ENCODE measurements at regions not wholly inside any gene's neighbourhood (a gene's known extent, or its start where the extent isn't known, plus 50 kb on each side); places are given as distances from the start of the nearest gene placed in this dataset.
"Not testable (repeated sequence)": the region's sequence is repeated elsewhere in the genome, so short reads cannot be mapped to it uniquely, and the experiment has no call there.

DNA sequence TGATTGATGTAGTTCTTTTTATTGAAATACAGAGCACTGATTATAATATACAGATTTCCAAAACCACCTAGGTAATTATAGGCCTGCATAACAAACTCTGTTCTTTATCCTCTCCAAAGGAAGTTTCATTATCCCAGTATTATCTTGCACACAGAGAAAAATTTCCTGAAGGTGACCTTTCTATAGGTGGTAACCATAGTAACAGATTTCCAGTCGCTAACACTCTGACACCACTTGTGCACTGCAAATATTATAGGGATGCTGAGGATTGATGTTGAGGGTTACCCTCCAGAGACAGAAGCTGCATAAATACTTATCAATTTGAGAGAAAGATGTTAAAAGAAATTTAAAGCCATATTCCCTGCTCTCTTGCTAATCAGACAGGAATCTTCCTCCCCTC, 274.5 kb upstream of the NRSN1 start:
- H3K27me3 ChIP-seq, result no peaks in the 10 kb centered on the region
- 49 to 75% methylated on average over 1 of the region's 1 CpG for WGBS, 2 donors (ENCODE audit: low coverage in 1 of 2)
- H3K9me3 ChIP-seq, result no peaks in the 10 kb centered on the region
- no peak for DNase-seq
- H3K4me1 ChIP-seq, result no peaks in the 10 kb centered on the region
- in situ Hi-C loops (cut with MboI; ENCODE audit: low pct_ligation_motif_present in 1 of 4, low pct_unique_long_range_greater_than_20kb in 1 of 4, low sequenced_read_pairs in 3 of 4), result no loop called here
- H3K36me3 ChIP-seq, result no peaks in the 10 kb centered on the region
- no peak overlapping the region for H3K4me3 ChIP-seq
- intact Hi-C loops (cut with DNase I; ENCODE audit: low total_unique reads), result no loop called here
- H3K27ac ChIP-seq, result no peak overlapping the region
- no peak for TF ChIP-seq POLR2A (IDR thresholded peaks at IDR 0.05)

DNA sequence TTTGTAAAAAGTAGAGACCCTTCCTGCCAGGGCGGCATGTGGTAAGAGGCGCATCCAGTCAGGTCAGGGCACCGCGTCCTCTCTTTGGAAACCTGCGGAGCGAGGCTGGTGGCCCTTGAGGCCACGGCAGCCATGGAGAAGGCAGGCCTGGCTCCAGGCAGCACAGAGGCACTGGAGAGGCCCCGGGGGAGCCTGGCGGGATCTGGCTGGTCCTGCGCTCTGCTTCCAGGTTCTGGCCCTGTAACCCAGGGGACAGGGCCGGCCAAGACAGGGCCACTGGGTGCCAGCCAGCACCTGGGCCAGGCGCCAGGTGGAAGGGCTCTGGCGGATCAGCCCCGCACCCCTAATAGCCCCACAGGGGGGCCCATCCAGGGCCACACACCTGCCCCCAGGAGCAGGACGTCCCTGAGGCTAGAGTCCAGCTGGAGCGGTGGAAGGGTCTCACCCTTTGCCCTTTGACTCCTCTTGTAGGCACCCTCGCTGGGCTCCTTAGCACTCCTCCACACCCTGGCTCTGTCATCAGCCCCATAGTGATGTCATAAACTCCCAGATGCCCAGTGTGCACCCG, 272.4 kb upstream of the NRSN1 start:
- H3K4me1 ChIP-seq; intact Hi-C loops (cut with DNase I; ENCODE audit: low total_unique reads); H3K4me3 ChIP-seq; H3K27ac ChIP-seq; H3K27me3 ChIP-seq; H3K36me3 ChIP-seq; DNase-seq; in situ Hi-C loops (cut with MboI; ENCODE audit: low pct_ligation_motif_present in 1 of 4, low pct_unique_long_range_greater_than_20kb in 1 of 4, low sequenced_read_pairs in 3 of 4); H3K9me3 ChIP-seq: not testable (repeated sequence)
- WGBS, 2 donors (ENCODE audit: low coverage in 1 of 2), result 88% methylated on average over 4 of the region's 18 CpGs; no CpG with 5 or more reads in 1 of the 2 donors

DNA sequence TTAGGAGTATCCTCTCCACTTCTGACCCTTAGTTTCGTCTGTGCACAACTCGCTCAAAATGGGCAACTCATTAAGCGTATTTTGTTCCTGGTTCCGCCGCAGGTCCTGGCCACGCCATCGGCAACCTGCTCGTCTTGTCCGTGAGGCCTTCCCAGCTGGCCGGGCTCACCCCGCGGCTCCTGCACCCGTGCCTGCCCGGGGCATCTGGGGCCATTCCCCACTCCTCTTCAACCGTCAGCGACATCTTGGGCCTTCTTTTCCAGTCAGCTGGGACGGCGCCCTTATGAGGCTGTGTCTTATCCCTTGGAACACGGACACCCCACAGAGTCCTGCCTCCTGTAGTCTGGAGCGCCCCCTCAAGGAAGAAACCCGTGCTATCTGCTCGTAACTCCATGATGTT, 271.9 kb upstream of the NRSN1 start:
- intact Hi-C loops (cut with DNase I; ENCODE audit: low total_unique reads); DNase-seq; H3K27ac ChIP-seq; H3K4me3 ChIP-seq; H3K27me3 ChIP-seq; H3K4me1 ChIP-seq; in situ Hi-C loops (cut with MboI; ENCODE audit: low pct_ligation_motif_present in 1 of 4, low pct_unique_long_range_greater_than_20kb in 1 of 4, low sequenced_read_pairs in 3 of 4); H3K36me3 ChIP-seq; H3K9me3 ChIP-seq: not testable (repeated sequence)
- 96% methylated on average over 22 of the region's 22 CpGs; no CpG with 5 or more reads in 1 of the 2 donors for WGBS, 2 donors (ENCODE audit: low coverage in 1 of 2)

DNA sequence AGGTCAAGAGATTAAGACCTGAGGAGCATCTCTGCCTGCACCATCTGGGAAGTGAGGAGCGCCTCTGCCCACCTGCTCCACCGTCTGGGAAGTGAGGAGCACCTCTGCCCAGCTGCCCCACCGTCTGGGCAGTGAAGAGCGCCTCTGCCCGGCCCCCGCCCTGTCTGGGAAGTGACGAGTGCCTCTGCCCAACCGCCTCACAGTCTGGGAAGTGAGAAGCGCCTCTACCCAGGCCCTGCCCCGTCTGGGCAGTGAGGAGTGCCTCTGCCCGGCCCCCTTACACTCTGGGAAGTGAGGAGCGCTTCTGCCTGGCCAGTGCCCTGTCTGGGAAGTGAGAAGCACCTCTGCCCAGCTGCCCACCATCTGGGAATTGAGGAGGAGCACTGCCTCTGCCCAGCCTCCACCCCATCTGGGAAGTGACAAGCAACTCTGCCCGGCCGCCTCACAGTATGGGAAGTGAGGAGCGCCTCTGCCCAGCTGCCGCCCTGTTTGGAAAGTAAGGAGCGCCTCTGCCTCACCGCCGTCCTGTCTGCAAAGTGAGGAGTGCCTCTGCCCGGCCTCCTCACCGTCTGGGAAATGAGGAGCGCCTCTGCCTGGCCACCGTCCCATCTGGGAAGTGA, 270.4 kb upstream of the NRSN1 start:
- Histone ChIP-seq H3K4me3 (no peak overlapping the region), H3K27ac (no peak overlapping the region), H3K36me3 (no peaks in the 10 kb centered on the region), H3K9me3 (no peaks in the 10 kb centered on the region), H3K27me3 (no peaks in the 10 kb centered on the region), H3K4me1 (no peaks in the 10 kb centered on the region)
- TF ChIP-seq POLR2A (IDR thresholded peaks at IDR 0.05) (no peak), POLR2AphosphoS5 (IDR thresholded peaks at IDR 0.05) (no peak), EP300 (IDR thresholded peaks at IDR 0.05; ENCODE audit: low read depth) (no peak)
- TF ChIP-seq, protein P1, sequence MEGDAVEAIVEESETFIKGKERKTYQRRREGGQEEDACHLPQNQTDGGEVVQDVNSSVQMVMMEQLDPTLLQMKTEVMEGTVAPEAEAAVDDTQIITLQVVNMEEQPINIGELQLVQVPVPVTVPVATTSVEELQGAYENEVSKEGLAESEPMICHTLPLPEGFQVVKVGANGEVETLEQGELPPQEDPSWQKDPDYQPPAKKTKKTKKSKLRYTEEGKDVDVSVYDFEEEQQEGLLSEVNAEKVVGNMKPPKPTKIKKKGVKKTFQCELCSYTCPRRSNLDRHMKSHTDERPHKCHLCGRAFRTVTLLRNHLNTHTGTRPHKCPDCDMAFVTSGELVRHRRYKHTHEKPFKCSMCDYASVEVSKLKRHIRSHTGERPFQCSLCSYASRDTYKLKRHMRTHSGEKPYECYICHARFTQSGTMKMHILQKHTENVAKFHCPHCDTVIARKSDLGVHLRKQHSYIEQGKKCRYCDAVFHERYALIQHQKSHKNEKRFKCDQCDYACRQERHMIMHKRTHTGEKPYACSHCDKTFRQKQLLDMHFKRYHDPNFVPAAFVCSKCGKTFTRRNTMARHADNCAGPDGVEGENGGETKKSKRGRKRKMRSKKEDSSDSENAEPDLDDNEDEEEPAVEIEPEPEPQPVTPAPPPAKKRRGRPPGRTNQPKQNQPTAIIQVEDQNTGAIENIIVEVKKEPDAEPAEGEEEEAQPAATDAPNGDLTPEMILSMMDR (IDR thresholded peaks at IDR 0.05), result no peak
- WGBS, 2 donors (ENCODE audit: low coverage in 1 of 2), result 83% methylated on average over 17 of the region's 23 CpGs; no CpG with 5 or more reads in 1 of the 2 donors
- no peak for DNase-seq
- in situ Hi-C loops (cut with MboI; ENCODE audit: low pct_ligation_motif_present in 1 of 4, low pct_unique_long_range_greater_than_20kb in 1 of 4, low sequenced_read_pairs in 3 of 4) (no loop called here), intact Hi-C loops (cut with DNase I; ENCODE audit: low total_unique reads) (no loop called here)

DNA sequence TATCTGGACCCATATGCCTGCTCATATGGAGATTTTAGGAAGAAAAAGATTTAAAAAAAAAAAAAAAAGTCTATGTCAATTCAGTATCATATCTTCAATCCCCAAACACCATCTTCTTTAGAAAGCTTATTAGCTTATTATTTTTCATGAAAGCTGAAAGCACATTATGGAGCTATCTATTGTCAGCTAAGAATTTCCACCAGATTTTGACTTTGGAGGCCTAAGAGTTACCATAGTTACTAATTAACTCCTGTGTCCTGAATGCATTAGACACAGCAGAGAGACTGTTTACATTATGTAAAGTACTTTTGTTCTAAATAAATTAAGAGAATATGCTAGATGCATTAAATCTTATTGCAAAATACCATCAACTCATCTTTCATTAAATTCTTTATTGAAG, 255.5 kb upstream of the NRSN1 start:
- Histone ChIP-seq H3K36me3 (no peaks in the 10 kb centered on the region), H3K27me3 (no peaks in the 10 kb centered on the region), H3K9me3 (no peaks in the 10 kb centered on the region), H3K27ac (no peak overlapping the region), H3K4me3 (no peak overlapping the region), H3K4me1 (no peaks in the 10 kb centered on the region)
- DNase-seq, result no peak
- TF ChIP-seq, protein P1 (IDR thresholded peaks at IDR 0.05), result no peak
- no peak for TF ChIP-seq POLR2AphosphoS5 (IDR thresholded peaks at IDR 0.05)
- no peak for TF ChIP-seq POLR2A (IDR thresholded peaks at IDR 0.05)
- no peak for TF ChIP-seq EP300 (IDR thresholded peaks at IDR 0.05; ENCODE audit: low read depth)
- in situ Hi-C loops (cut with MboI; ENCODE audit: low pct_ligation_motif_present in 1 of 4, low pct_unique_long_range_greater_than_20kb in 1 of 4, low sequenced_read_pairs in 3 of 4) (no loop called here), intact Hi-C loops (cut with DNase I; ENCODE audit: low total_unique reads) (no loop called here)

DNA sequence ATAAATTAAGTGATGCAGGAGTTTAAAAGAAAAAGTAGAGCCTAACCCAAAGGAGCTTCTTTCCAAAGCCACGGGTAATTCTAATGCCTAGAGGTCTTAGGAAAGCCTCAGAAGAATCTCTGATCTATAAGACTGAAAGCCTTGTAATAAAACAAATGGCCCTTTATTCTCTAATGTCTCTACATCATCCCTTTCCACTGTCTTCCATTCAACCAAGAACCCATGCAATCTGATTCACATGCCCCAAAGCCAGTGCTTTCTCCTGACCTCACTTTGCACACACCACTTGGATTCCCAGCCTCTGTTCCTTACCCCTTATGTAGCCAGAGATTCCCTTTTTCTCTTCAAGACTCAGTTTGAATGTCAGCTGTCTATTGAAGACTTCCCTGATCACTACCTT, 252.9 kb upstream of the NRSN1 start:
- no peaks in the 10 kb centered on the region for H3K4me1 ChIP-seq
- intact Hi-C loops (cut with DNase I; ENCODE audit: low total_unique reads) (no loop called here), in situ Hi-C loops (cut with MboI; ENCODE audit: low pct_ligation_motif_present in 1 of 4, low pct_unique_long_range_greater_than_20kb in 1 of 4, low sequenced_read_pairs in 3 of 4) (no loop called here)
- DNase-seq, result no peak
- H3K27ac ChIP-seq, result no peak overlapping the region
- no peak overlapping the region for H3K4me3 ChIP-seq
- no peaks in the 10 kb centered on the region for H3K27me3 ChIP-seq
- no peaks in the 10 kb centered on the region for H3K36me3 ChIP-seq
- TF ChIP-seq POLR2A (IDR thresholded peaks at IDR 0.05) (no peak), POLR2AphosphoS5 (IDR thresholded peaks at IDR 0.05) (no peak), EP300 (IDR thresholded peaks at IDR 0.05; ENCODE audit: low read depth) (no peak)
- TF ChIP-seq, protein P1 (IDR thresholded peaks at IDR 0.05), result no peak
- 40 to 78% methylated on average over 1 of the region's 1 CpG for WGBS, 2 donors (ENCODE audit: low coverage in 1 of 2)
- H3K9me3 ChIP-seq, result no peaks in the 10 kb centered on the region

Measured in transverse colon (tissue), 4 donors.